ENCODE measurements at regions not wholly inside any gene's neighbourhood (a gene's known extent, or its start where the extent isn't known, plus 50 kb on each side); places are given as distances from the start of the nearest gene placed in this dataset.

GRCh38 chr22:48047722-48048500, 1285.5 kb downstream of the TBC1D22A start:
- intact Hi-C loops (cut with DNase I) = no loop called here

GRCh38 chr22:48045369-48045768, 1282.9 kb downstream of the TBC1D22A start:
- Histone ChIP-seq H3K27ac (no peak overlapping the region), H3K4me1 (no peaks in the 10 kb centered on the region), H3K4me3 (no peak overlapping the region), H3K36me3 (no peaks in the 10 kb centered on the region), H3K9me3 (no peaks in the 10 kb centered on the region), H3K27me3 (peaks cover 0 to 10% (median 0%) of the 10 kb centered on the region in 4 donors)
- no peak for TF ChIP-seq POLR2A (IDR thresholded peaks at IDR 0.05)
- no peak for TF ChIP-seq CTCF (IDR thresholded peaks at IDR 0.05)
- no peak for DNase-seq
- intact Hi-C loops (cut with DNase I) = no loop called here
- WGBS, 2 donors = 43 to 45% methylated on average over 2 to 4 of the region's 4 CpGs

More at GRCh38 chr22:48047722-48048500, 1285.5 kb downstream of the TBC1D22A start:
- H3K4me1 ChIP-seq = no peaks in the 10 kb centered on the region
- WGBS, 2 donors = 73% methylated on average over 3 of the region's 9 CpGs; no CpG with 5 or more reads in 1 of the 2 donors
- DNase-seq = no peak
- no peak overlapping the region for H3K27ac ChIP-seq
- H3K27me3 ChIP-seq = peaks cover 0 to 7% (median 0%) of the 10 kb centered on the region in 4 donors
- no peak overlapping the region for H3K4me3 ChIP-seq
- TF ChIP-seq POLR2A (IDR thresholded peaks at IDR 0.05) (no peak), CTCF (IDR thresholded peaks at IDR 0.05) (no peak)
- H3K9me3 ChIP-seq = no peaks in the 10 kb centered on the region
- no peaks in the 10 kb centered on the region for H3K36me3 ChIP-seq

- WGBS, 2 donors = 57 to 72% methylated on average over 6 of the region's 9 CpGs
- TF ChIP-seq POLR2A (IDR thresholded peaks at IDR 0.05) = no peak
- no peak for TF ChIP-seq CTCF (IDR thresholded peaks at IDR 0.05)
- no peak for DNase-seq
Measured at GRCh38 chr22:48044487-48045060, 1282.1 kb downstream of the TBC1D22A start.

GRCh38 chr22:48043581-48043980, 1281.1 kb downstream of the TBC1D22A start:
- peaks cover 0 to 10% (median 0%) of the 10 kb centered on the region in 4 donors for H3K27me3 ChIP-seq
- no peaks in the 10 kb centered on the region for H3K4me1 ChIP-seq
- TF ChIP-seq CTCF (IDR thresholded peaks at IDR 0.05) (no peak), POLR2A (IDR thresholded peaks at IDR 0.05) (no peak)
- no peaks in the 10 kb centered on the region for H3K9me3 ChIP-seq
- no peak overlapping the region for H3K27ac ChIP-seq
- 68 to 82% methylated on average over 6 of the region's 6 CpGs for whole genome bisulfite sequencing, 2 donors
- intact Hi-C loops (cut with DNase I) = no loop called here
- no peaks in the 10 kb centered on the region for H3K36me3 ChIP-seq
- DNase-seq = no peak
- no peak overlapping the region for H3K4me3 ChIP-seq

More at GRCh38 chr22:48044487-48045060, 1282.1 kb downstream of the TBC1D22A start:
- H3K36me3 ChIP-seq = no peaks in the 10 kb centered on the region
- no peak overlapping the region for H3K27ac ChIP-seq
- intact Hi-C loops (cut with DNase I) = no loop called here
- no peak overlapping the region for H3K4me3 ChIP-seq
- H3K27me3 ChIP-seq = peaks cover 0 to 10% (median 0%) of the 10 kb centered on the region in 4 donors
- H3K4me1 ChIP-seq = no peaks in the 10 kb centered on the region
- H3K9me3 ChIP-seq = no peaks in the 10 kb centered on the region

Data from esophagus squamous epithelium (tissue), 5 donors.